ENCODE measurements at regions not wholly inside any gene's neighbourhood (a gene's known extent, or its start where the extent isn't known, plus 50 kb on each side); places are given as distances from the start of the nearest gene placed in this dataset.

DNA sequence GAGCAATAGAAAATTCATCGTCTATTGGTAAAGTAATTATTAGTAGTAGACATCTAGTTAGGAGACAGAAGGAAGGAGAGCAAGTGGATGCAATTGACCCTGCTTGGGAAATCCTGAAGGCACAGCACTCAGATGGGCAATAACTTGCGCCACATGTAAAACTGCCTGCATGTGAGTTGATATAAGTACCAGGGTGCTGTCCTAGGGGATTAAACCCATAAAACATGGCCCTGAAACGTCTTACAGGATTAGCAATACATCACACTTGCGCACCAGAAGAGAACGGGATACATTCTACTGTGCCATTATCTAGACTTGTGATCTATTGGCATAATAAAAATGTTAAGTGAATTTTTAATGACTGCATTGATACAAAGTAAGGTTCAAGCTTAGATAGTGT lies 277.5 kb upstream of the LYPLAL1 start:
- TF ChIP-seq EZH2 (optimal IDR thresholded peaks at IDR 0.05; ENCODE audit: low read depth, low read length) (no peak), EZH2phosphoT487 (IDR thresholded peaks at IDR 0.05; ENCODE audit: low read length) (no peak)
- TF ChIP-seq, protein P1, sequence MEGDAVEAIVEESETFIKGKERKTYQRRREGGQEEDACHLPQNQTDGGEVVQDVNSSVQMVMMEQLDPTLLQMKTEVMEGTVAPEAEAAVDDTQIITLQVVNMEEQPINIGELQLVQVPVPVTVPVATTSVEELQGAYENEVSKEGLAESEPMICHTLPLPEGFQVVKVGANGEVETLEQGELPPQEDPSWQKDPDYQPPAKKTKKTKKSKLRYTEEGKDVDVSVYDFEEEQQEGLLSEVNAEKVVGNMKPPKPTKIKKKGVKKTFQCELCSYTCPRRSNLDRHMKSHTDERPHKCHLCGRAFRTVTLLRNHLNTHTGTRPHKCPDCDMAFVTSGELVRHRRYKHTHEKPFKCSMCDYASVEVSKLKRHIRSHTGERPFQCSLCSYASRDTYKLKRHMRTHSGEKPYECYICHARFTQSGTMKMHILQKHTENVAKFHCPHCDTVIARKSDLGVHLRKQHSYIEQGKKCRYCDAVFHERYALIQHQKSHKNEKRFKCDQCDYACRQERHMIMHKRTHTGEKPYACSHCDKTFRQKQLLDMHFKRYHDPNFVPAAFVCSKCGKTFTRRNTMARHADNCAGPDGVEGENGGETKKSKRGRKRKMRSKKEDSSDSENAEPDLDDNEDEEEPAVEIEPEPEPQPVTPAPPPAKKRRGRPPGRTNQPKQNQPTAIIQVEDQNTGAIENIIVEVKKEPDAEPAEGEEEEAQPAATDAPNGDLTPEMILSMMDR (IDR thresholded peaks at IDR 0.05; ENCODE audit: low read length) = no peak

Measured in MM.1S (cell line).